MCF 10A (cell line): ENCODE measurements at regions not wholly inside any gene's neighbourhood (a gene's known extent, or its start where the extent isn't known, plus 50 kb on each side); places are given as distances from the start of the nearest gene placed in this dataset.
"Not testable (repeated sequence)": the region's sequence is repeated elsewhere in the genome, so short reads cannot be mapped to it uniquely, and the experiment has no call there.

Source experiments
- BruUV-seq: library from RNA; stranded (reverse); fragments of 400-500 nt; replicated peaks from 2 replicates; lab custom pipeline; 2021; lab: Mats Ljungman, UMichigan
- CTCF ChIA-PET: fragments of 300-600 bp; sonication (Branson Sonifier 250); formaldehyde crosslinking; extraction: SDS; loops from one replicate; lab custom pipeline; 2021; ENCODE audit warnings: antibody characterized with exemption, inconsistent platforms; lab: Yijun Ruan, JAX
- POLR2A ChIA-PET: fragments of 300-600, 350-650 bp; sonication (Branson Sonifier 250); formaldehyde crosslinking; extraction: SDS; loops from one replicate; lab custom pipeline; 2020; ENCODE audit warnings: antibody characterized with exemption, inconsistent platforms; lab: Yijun Ruan, JAX
- DNase-seq: peaks from one replicate; pipeline ENCODE4 v3.0.0-alpha.2; 2018; ENCODE audit not compliant: unreplicated experiment
- H3K27ac Mint-ChIP-seq: one replicate; pipeline ENCODE4 v1.8.0; 2022; ENCODE audit warnings: mild to moderate bottlenecking, low read depth, mixed read lengths; ENCODE audit not compliant: unreplicated experiment
- H3K27me3 Mint-ChIP-seq: one replicate; pipeline ENCODE4 v1.8.0; 2022; ENCODE audit warnings: mixed read lengths; ENCODE audit not compliant: insufficient read depth, unreplicated experiment
- H3K36me3 Mint-ChIP-seq: one replicate; pipeline ENCODE4 v1.8.0; 2022; ENCODE audit warnings: mild to moderate bottlenecking, moderate library complexity, mixed read lengths; ENCODE audit not compliant: insufficient read depth, unreplicated experiment
- H3K4me1 Mint-ChIP-seq: one replicate; pipeline ENCODE4 v1.8.0; 2022; ENCODE audit warnings: mixed read lengths; ENCODE audit not compliant: insufficient read depth, unreplicated experiment
- H3K4me3 Mint-ChIP-seq: one replicate; pipeline ENCODE4 v1.8.0; 2022; ENCODE audit warnings: mild to moderate bottlenecking, moderate library complexity, mixed read lengths; ENCODE audit not compliant: unreplicated experiment
- H3K9me3 Mint-ChIP-seq: one replicate; pipeline ENCODE4 v1.8.0; 2022; ENCODE audit warnings: mixed read lengths; ENCODE audit not compliant: unreplicated experiment
- CTCF ChIP-seq: fragments of 200-600 bp; IDR thresholded peaks from one replicate; pipeline ENCODE4 v1.8.0; 2022; ENCODE audit warnings: antibody characterized with exemption, mild to moderate bottlenecking; ENCODE audit not compliant: unreplicated experiment
- intact Hi-C: fragments of 100-400 bp; cut with micrococcal nuclease; formaldehyde crosslinking; loops from 2 replicates; pipeline ENCODE4 v1.14.1; 2022

- H3K36me3 Mint-ChIP-seq, H3K4me3 Mint-ChIP-seq, intact Hi-C loops, H3K27ac Mint-ChIP-seq, H3K4me1 Mint-ChIP-seq, DNase-seq, CTCF ChIA-PET, BruUV-seq, POLR2A ChIA-PET, H3K9me3 Mint-ChIP-seq: not testable (repeated sequence)
- peaks cover 11% of the 10 kb centered on the region for H3K27me3 Mint-ChIP-seq
Measured at GRCh38 chr2:236389284-236390216, 125.3 kb upstream of the ASB18 start.

GRCh38 chr2:236393101-236393500 is 128.9 kb upstream of the ASB18 start:
- Mint-ChIP-seq H3K4me1 (peaks cover 6% of the 10 kb centered on the region), H3K9me3 (no peaks in the 10 kb centered on the region), H3K27me3 (peaks cover 11% of the 10 kb centered on the region), H3K4me3 (no peak overlapping the region), H3K27ac (no peak overlapping the region), H3K36me3 (no peaks in the 10 kb centered on the region)
- BruUV-seq = no TSS peak
- POLR2A ChIA-PET = interaction anchor here (0.9 kb wide), 1 partner anchor 16 kb away, joined by 3 read pairs; no protein-coding TSS in a partner anchor
- no peak for TF ChIP-seq CTCF
- no peak for DNase-seq
- CTCF ChIA-PET = no interaction called here
- intact Hi-C loops = no loop called here

- H3K4me3 Mint-ChIP-seq = no peak overlapping the region
- no peaks in the 10 kb centered on the region for H3K36me3 Mint-ChIP-seq
- no peak overlapping the region for H3K27ac Mint-ChIP-seq
- ChIA-PET POLR2A (no interaction called here), CTCF (interaction anchor here (0.6 kb wide), 1 partner anchor 534 kb away, joined by 3 read pairs; no protein-coding TSS in a partner anchor)
- no peak for DNase-seq
- peaks cover 11% of the 10 kb centered on the region for H3K27me3 Mint-ChIP-seq
- intact Hi-C loops = no loop called here
- no peak for TF ChIP-seq CTCF
- H3K4me1 Mint-ChIP-seq = peaks cover 6% of the 10 kb centered on the region
- no peaks in the 10 kb centered on the region for H3K9me3 Mint-ChIP-seq
- BruUV-seq = no TSS peak
Measured at GRCh38 chr2:236393581-236393980, 129.4 kb upstream of the ASB18 start.

GRCh38 chr2:236394571-236394970 is 130.4 kb upstream of the ASB18 start:
- no peak overlapping the region for H3K27ac Mint-ChIP-seq
- CTCF ChIA-PET = no interaction called here
- H3K4me3 Mint-ChIP-seq = no peak overlapping the region

More at GRCh38 chr2:236394571-236394970, 130.4 kb upstream of the ASB18 start:
- Mint-ChIP-seq H3K27me3 (peaks cover 11% of the 10 kb centered on the region), H3K9me3 (no peaks in the 10 kb centered on the region), H3K4me1 (peaks cover 6% of the 10 kb centered on the region), H3K36me3 (no peaks in the 10 kb centered on the region)
- POLR2A ChIA-PET = no interaction called here
- TF ChIP-seq CTCF = no peak
- BruUV-seq = no TSS peak
- DNase-seq = no peak
- intact Hi-C loops = no loop called here
